Lower leg skin (tissue), 4 donors: ENCODE measurements at regions not wholly inside any gene's neighbourhood (a gene's known extent, or its start where the extent isn't known, plus 50 kb on each side); places are given as distances from the start of the nearest gene placed in this dataset.

ENCODE experiments used
- DNase-seq, 2 donors: peaks; one replicate each; pipeline ENCODE4 v3.0.0-alpha.2; 2019; ENCODE audit warnings: low spot score in 2 of 2
- H3K4me3 ChIP-seq: fragments of 200-600 bp; sonication (generic); 2 replicates; pipeline ENCODE4 v1.5.1; 2017; ENCODE audit warnings: mild to moderate bottlenecking, low read depth; ENCODE audit not compliant: poor library complexity, severe bottlenecking
- CTCF ChIP-seq, 3 donors: fragments of 450-650 bp; IDR thresholded peaks; one replicate each; pipeline ENCODE4 v1.5.1; 2016; ENCODE audit warnings: antibody characterized with exemption in 3 of 3, mild to moderate bottlenecking in 3 of 3, moderate library complexity in 2 of 3
- POLR2A ChIP-seq, 2 donors: fragments of 450-650 bp; IDR thresholded peaks; one replicate each; pipeline ENCODE4 v1.6.1; 2016 to 2017; ENCODE audit warnings: antibody characterized with exemption in 2 of 2, mild to moderate bottlenecking in 1 of 2, moderate library complexity in 1 of 2
- WGBS, 2 donors: methylation state at CpG; one replicate each; pipeline ENCODE4 v1.1.5; 2018; 5-methylcytosine and 5-hydroxymethylcytosine counted together
- intact Hi-C: fragments of 100-400 bp; cut with DNase I; formaldehyde crosslinking; loops from one replicate; pipeline ENCODE4 v1.15.0; 2023; ENCODE audit warnings: low total_unique reads

GRCh38 chr9:12922224-12922866 is 147.5 kb downstream of the LURAP1L start:
- no peak for DNase-seq
- no peak overlapping the region for H3K4me3 ChIP-seq
- 38 to 45% methylated on average over 4 of the region's 4 CpGs for WGBS, 2 donors
- TF ChIP-seq POLR2A (IDR thresholded peaks at IDR 0.05), result no peak
- no peak for TF ChIP-seq CTCF (IDR thresholded peaks at IDR 0.05)
- intact Hi-C loops, result no loop called here

DNA sequence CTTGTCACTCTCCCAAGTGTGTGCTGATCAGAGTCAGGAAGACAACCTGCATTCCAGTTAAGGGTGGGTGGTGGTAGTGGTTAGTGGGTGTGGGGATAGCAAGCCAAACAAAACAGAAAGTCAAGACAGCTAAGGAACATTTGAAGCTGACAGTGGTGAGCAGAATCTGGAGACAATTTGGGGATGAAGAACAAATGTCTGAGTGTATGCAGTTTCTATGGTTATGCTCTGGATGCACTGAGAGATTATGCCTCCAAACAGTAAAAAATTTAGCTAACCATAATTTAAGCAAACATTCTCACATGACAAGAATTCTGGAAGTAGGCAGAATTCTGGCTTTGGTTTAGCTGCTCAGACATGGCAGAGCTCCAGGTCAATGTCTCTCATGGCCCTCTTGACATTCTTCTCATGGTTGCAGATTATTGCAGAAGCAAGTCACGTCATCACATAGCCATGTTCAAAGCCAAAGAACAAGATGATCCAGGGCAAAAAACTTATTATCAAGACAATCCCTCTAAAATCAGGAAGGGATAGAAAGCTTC is 148.7 kb downstream of the LURAP1L start:
- no peak overlapping the region for H3K4me3 ChIP-seq
- peak in 1 of 2 donors; percentile 51 for DNase-seq
- TF ChIP-seq POLR2A (IDR thresholded peaks at IDR 0.05), result no peak
- no peak for TF ChIP-seq CTCF (IDR thresholded peaks at IDR 0.05)
- WGBS, 2 donors, result 39 to 47% methylated on average over 1 of the region's 1 CpG
- intact Hi-C loops, result no loop called here

DNA sequence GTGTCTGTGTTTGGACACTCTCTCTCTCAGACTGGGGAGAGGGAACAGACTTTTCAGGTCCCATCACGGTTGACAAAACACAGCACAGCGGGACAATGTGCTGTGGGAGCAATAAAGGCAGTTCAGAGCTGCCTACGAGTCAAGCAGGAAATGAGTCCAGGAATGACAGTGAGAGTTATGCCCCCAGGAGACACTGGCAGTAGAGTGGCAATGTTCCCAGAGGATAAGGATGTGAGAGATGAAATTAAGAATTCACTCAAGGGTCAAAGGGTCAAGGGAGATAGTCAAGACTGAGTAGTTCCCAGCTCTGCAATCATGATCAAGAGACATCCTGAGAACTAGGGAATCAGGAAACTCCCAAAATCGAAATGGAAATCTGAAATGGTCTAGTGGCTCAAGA is 156.1 kb downstream of the LURAP1L start:
- intact Hi-C loops, result no loop called here
- 70 to 71% methylated on average over 4 of the region's 4 CpGs for WGBS, 2 donors
- no peak for DNase-seq
- no peak overlapping the region for H3K4me3 ChIP-seq
- TF ChIP-seq CTCF (IDR thresholded peaks at IDR 0.05), result no peak
- TF ChIP-seq POLR2A (IDR thresholded peaks at IDR 0.05), result no peak

GRCh38 chr9:12933957-12934356 is 159.1 kb downstream of the LURAP1L start:
- 52 to 64% methylated on average over 2 of the region's 2 CpGs for WGBS, 2 donors
- intact Hi-C loops, result no loop called here

DNA sequence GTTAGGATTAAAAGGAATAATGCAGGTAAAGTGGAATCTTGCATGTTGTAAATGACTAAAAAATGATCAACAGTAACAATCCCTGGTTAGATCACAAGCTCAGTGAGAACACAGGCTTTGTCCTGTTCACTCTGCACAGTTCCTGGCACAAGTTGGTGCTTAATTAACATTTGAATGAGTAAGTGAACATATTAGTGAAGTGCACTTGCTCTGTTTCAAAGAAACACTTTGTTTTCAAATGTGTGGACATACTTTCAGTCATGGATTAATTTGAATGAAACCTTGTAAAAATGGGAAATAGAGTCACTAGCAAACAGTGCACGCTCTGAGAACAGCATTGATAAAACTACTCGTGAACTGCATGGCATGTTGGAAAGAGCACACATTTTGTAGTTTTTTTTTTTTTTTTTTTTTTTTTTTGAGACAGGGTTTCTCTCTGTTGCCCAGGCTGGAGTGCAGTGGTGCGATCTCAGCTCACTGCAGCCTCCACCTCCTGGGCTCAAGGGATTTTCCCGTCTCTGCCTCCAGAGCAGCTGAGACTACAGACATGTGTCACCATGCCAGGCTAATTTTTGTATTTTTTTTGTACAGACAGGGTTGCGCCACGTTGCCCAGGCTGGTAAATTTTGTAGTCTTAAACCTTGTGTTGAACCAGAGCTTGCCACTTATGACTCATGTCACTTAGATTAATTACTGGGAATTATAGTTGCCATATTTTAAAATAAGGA is 159.9 kb downstream of the LURAP1L start:
- DNase-seq, result no peak
- intact Hi-C loops, result no loop called here
- H3K4me3 ChIP-seq, result no peak overlapping the region
- no peak for TF ChIP-seq POLR2A (IDR thresholded peaks at IDR 0.05)
- TF ChIP-seq CTCF (IDR thresholded peaks at IDR 0.05), result no peak
- WGBS, 2 donors, result 39 to 58% methylated on average over 6 of the region's 6 CpGs

More at GRCh38 chr9:12933957-12934356, 159.1 kb downstream of the LURAP1L start:
- H3K4me3 ChIP-seq, result no peak overlapping the region
- no peak for DNase-seq
- TF ChIP-seq CTCF (IDR thresholded peaks at IDR 0.05), result no peak
- no peak for TF ChIP-seq POLR2A (IDR thresholded peaks at IDR 0.05)
